HFFc6 (cell line): ENCODE measurements at regions not wholly inside any gene's neighbourhood (a gene's known extent, or its start where the extent isn't known, plus 50 kb on each side); places are given as distances from the start of the nearest gene placed in this dataset.

Source experiments
- DNase-seq: peaks from one replicate; pipeline ENCODE4 v3.0.0-alpha.2; 2018
- H3K27ac Mint-ChIP-seq: 2 replicates; pipeline ENCODE4 v1.8.0; 2020; ENCODE audit warnings: mild to moderate bottlenecking, mixed read lengths
- H3K27me3 Mint-ChIP-seq: 2 replicates; pipeline ENCODE4 v1.8.0; 2021; ENCODE audit warnings: mild to moderate bottlenecking, moderate library complexity, mixed read lengths; ENCODE audit not compliant: insufficient read depth
- H3K36me3 Mint-ChIP-seq: 2 replicates; pipeline ENCODE4 v1.8.0; 2021; ENCODE audit warnings: low read depth, mixed read lengths
- H3K4me1 Mint-ChIP-seq: 2 replicates; pipeline ENCODE4 v1.8.0; 2020; ENCODE audit warnings: low read depth, mixed read lengths
- H3K4me3 Mint-ChIP-seq: 2 replicates; pipeline ENCODE4 v1.8.0; 2020; ENCODE audit warnings: mild to moderate bottlenecking, moderate library complexity, mixed read lengths
- H3K9me3 Mint-ChIP-seq: 2 replicates; pipeline ENCODE4 v1.8.0; 2020; ENCODE audit warnings: mild to moderate bottlenecking, mixed read lengths
- CTCF ChIP-seq: fragments of 200-600 bp; sonication (generic); IDR thresholded peaks from 2 replicates; pipeline ENCODE4 v1.5.0; 2021; ENCODE audit warnings: antibody characterized with exemption, mild to moderate bottlenecking

GRCh38 chr11:41659985-41660384 lies 200.5 kb upstream of the LRRC4C start:
- no peak for DNase-seq
- no peak for TF ChIP-seq CTCF
- H3K27me3 Mint-ChIP-seq, result no peaks in the 10 kb centered on the region
- no peak overlapping the region for H3K4me3 Mint-ChIP-seq
- no peaks in the 10 kb centered on the region for H3K4me1 Mint-ChIP-seq
- H3K27ac Mint-ChIP-seq, result no peak overlapping the region
- H3K36me3 Mint-ChIP-seq, result no peaks in the 10 kb centered on the region
- peaks cover 23% of the 10 kb centered on the region for H3K9me3 Mint-ChIP-seq

- H3K36me3 Mint-ChIP-seq, result no peaks in the 10 kb centered on the region
- no peak for TF ChIP-seq CTCF
- no peak overlapping the region for H3K4me3 Mint-ChIP-seq
- H3K27me3 Mint-ChIP-seq, result no peaks in the 10 kb centered on the region
- no peaks in the 10 kb centered on the region for H3K4me1 Mint-ChIP-seq
- no peak for DNase-seq
- no peak overlapping the region for H3K27ac Mint-ChIP-seq
- H3K9me3 Mint-ChIP-seq, result peaks cover 17% of the 10 kb centered on the region
These were observed 201.1 kb upstream of the LRRC4C start for GRCh38 chr11:41660585-41660984.

GRCh38 chr11:41665441-41666360 lies 206.2 kb upstream of the LRRC4C start:
- no peak for TF ChIP-seq CTCF
- Mint-ChIP-seq H3K4me1 (no peaks in the 10 kb centered on the region), H3K9me3 (peaks cover 20% of the 10 kb centered on the region), H3K27ac (no peak overlapping the region), H3K4me3 (no peak overlapping the region), H3K36me3 (no peaks in the 10 kb centered on the region), H3K27me3 (no peaks in the 10 kb centered on the region)
- no peak for DNase-seq

- Mint-ChIP-seq H3K4me1 (no peaks in the 10 kb centered on the region), H3K4me3 (no peak overlapping the region), H3K9me3 (peaks cover 20% of the 10 kb centered on the region), H3K36me3 (no peaks in the 10 kb centered on the region), H3K27me3 (no peaks in the 10 kb centered on the region), H3K27ac (no peak overlapping the region)
- TF ChIP-seq CTCF, result no peak
- DNase-seq, result no peak
These were observed 207.7 kb upstream of the LRRC4C start for GRCh38 chr11:41666951-41667653.

- Mint-ChIP-seq H3K4me3 (no peak overlapping the region), H3K27me3 (no peaks in the 10 kb centered on the region), H3K36me3 (no peaks in the 10 kb centered on the region), H3K9me3 (peaks cover 3% of the 10 kb centered on the region; the same call in 1 of the 2 replicates), H3K27ac (no peak overlapping the region), H3K4me1 (no peaks in the 10 kb centered on the region)
- TF ChIP-seq CTCF, result no peak
- no peak for DNase-seq
These were observed 215.8 kb upstream of the LRRC4C start for GRCh38 chr11:41675205-41675604.
